GM19395 (cell line): ENCODE measurements at regions not wholly inside any gene's neighbourhood (a gene's known extent, or its start where the extent isn't known, plus 50 kb on each side); places are given as distances from the start of the nearest gene placed in this dataset.

ENCODE experiments used
- ATAC-seq: cut with Tn5 transposase; IDR thresholded peaks from one replicate; pipeline ENCODE4 v1.9.1; 2021; ENCODE audit warnings: mild to moderate bottlenecking, moderate library complexity; ENCODE audit not compliant: unreplicated experiment

DNA sequence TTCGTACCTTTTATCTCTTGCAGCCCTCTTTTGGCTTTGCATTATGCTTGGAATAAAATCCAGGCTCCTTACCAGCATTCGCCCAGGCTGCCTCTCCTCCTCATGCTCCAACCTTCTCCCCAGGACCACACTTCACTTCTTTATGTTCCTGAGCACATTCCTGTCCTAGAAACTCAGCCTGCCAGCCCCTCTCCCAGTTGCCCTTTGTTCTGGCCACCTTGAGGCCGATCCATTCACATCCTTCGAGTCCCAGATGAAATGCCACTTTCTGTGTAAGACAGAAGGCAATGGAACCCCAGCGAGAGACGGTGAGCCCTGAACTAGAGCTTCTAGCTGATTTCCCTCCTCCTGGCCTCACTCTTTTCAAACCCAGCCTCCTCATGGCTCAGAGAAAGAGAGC lies 73.0 kb upstream of the NTM start:
- ATAC-seq: no peak

DNA sequence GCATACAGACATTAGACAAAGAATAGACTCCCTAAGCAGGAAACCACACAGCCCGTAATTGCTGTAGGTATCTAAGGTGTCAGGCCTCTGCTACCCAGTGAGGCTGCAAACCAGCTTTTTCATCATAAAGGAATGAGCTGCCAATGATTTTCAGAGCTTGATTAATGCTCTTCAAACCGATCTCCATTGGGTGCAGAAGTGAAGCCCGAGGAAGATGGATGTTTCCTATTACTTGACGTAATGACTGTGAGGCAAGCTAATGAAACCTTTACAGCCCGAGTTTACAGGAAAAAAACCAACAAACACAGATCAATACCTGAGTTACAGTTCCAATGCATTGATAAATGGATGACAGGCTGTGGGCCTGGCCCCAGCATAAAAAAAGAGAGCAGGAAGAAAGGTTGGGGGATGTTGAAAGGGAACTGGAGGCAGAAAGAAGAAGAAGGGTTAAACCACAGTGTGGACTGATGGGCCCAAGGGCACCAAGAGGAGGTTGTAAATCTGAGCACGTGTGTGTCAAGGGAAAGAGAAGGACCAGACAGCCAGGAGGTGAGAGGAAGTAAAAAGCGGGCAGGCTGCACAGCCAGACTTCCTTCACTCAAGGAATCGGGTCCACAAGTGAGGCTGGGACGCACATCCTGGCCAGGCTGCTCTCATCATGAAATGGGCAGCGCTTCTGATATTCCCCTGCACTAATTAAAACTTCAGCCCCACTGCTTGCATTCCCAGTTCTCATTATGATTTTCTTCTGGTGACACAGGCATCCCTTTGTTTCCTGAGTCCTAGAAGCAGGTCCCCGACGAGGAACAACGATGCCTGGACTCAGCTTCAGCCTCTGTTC lies 70.6 kb upstream of the NTM start:
- no peak for ATAC-seq

DNA sequence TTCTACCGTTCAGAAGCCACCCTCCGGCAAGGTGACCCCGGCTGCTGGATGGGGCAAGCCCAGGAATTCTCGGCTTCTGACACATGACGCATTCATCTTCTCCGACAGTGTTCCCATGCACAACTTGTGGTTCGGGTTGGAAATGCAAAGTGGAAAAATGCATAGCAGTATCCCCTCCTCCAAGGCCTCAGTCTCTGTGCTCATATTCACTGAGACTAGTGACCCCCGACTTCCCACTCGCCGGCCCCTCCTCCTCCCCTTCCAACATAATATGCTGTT lies 70.0 kb upstream of the NTM start:
- no peak for ATAC-seq

- ATAC-seq: no peak
Measured at GRCh38 chr11:131301306-131301705, 69.1 kb upstream of the NTM start.

DNA sequence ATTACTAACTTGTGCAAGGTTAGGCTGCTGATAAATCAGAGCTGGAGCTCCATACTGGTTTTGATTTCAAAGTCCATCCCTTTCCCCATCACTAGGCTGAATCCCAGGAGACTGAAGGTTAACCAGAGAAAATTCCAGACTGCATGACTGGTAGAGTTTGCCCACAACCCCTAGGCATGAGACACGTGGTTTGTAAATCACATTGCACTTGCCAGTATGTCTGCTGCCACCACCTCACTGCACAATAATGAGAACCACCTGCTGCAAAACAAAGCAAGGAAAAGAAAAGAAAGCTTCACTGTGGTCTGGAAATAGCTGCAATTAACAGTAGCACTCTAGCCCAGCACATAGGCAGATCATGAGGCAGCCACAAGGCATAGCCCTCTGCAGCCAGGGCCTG lies 67.6 kb upstream of the NTM start:
- ATAC-seq: no peak

DNA sequence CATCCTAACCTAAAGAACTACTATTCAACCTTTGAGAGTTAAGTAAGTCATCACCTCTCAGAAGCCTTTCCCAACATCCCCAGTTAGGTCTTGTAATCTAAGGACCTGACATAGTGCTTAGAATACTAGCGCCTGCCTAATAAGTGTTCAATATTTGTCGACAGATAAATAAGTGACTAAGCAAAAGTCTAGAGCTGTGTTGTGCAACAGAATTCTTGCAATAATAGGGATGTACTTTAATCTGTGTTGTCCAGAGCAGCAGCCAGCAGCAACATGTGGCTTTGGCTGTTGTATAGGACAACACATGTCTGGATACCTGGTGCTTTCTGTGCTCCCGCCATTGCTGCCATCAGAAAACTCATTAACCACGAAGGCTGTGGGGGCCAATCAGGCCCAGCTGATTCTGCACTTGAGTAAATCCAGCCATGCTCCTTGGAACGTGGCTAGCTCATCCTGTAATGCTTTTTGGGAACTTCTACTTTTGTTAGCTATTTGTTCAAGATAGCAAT lies 66.8 kb upstream of the NTM start:
- no peak for ATAC-seq

GRCh38 chr11:131305005-131305404 lies 65.4 kb upstream of the NTM start:
- no peak for ATAC-seq

DNA sequence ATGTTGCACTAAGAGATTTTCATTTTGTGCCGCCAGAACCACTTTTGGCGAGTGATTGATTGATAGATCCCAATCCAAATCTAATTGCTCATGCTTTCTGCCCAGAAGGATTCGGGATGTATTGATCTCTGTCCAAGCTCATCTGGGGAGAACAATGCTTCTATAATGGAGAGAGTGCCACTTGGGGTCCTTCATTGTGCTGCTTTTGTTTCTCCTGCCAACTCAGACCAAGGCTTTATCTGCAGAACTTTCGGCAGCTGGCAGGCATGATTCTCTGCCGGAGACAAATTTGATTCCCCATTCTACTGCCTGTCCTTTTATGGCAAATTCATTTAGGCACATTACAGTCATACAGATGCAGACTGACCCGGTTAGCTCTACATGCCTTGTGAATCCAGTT lies 62.9 kb upstream of the NTM start:
- ATAC-seq: no peak

GRCh38 chr11:131309776-131310175 lies 60.6 kb upstream of the NTM start:
- ATAC-seq: no peak

DNA sequence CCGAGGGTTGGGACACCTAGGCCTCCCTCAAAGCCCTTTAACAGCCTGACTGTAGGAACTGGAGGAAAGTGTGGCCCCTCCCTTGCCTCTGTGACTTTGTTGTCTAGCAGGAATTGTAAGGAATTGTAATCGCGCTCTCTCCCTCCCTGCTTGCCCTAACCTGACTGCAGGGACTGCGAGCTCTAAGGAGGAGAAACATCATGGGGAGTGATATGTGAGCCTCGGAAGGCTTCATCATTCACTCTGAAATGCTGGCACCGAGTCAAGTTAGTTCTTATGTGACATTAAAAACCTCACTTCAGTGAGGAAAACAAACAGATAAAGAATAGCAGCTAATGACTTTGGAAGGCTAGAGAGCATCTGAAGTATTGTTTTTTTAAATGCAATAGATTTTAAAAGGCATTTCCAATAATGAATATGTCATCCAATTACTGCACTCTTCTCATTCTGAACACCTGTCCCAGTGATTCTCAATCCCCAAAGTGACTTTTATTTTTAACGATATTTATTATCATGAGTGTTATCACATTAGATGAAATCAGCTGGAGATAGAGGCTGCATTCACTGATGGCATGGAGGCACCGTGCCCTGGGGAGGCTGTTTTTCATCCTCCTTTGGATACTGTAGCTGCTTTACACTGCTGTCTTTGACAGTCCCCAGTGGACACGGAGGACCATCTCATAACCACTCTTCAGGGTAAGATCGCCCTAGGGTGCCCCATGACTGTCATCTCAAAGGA lies 58.5 kb upstream of the NTM start:
- ATAC-seq: no peak
